ENCODE measurements at regions not wholly inside any gene's neighbourhood (a gene's known extent, or its start where the extent isn't known, plus 50 kb on each side); places are given as distances from the start of the nearest gene placed in this dataset.

DNA sequence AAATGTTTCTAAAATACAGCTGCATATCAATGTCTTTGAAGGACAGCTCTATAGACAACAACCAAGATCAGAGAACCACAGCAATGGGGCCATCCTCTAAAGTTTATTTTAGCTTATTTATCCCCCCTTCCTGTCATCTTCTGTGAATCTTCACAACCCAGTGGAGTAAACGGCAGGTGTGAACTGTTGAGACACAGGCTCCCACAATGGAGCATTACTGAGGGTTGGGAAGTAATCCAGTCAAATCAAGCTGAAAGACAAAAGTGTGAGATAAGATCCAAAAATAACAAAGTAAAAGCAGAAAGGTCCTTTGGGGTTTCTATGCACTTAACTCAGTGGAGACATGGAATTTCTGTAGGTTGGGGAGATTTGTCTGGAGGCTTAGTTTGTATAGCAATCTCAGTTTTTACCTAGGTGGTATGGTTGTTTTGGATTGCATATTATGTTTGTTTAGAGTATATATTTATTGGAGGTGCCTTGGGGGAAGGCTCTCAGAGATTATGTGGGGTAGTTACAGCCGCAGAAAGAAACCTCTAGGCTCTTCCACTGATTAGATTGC is 286.9 kb upstream of the ADGRL2 start:
- Histone ChIP-seq H3K4me1 (peaks cover 20% of the 10 kb centered on the region), H3K27me3 (ENCODE audit: low read depth) (no peaks in the 10 kb centered on the region), H3K9me3 (replicated peaks) (no peaks in the 10 kb centered on the region), H3K36me3 (no peaks in the 10 kb centered on the region), H3K27ac (replicated peaks) (no peak overlapping the region), H3K4me3 (no peak overlapping the region)
- intact Hi-C loops (cut with micrococcal nuclease): no loop called here
- no peak for DNase-seq
- TF ChIP-seq, protein P1, sequence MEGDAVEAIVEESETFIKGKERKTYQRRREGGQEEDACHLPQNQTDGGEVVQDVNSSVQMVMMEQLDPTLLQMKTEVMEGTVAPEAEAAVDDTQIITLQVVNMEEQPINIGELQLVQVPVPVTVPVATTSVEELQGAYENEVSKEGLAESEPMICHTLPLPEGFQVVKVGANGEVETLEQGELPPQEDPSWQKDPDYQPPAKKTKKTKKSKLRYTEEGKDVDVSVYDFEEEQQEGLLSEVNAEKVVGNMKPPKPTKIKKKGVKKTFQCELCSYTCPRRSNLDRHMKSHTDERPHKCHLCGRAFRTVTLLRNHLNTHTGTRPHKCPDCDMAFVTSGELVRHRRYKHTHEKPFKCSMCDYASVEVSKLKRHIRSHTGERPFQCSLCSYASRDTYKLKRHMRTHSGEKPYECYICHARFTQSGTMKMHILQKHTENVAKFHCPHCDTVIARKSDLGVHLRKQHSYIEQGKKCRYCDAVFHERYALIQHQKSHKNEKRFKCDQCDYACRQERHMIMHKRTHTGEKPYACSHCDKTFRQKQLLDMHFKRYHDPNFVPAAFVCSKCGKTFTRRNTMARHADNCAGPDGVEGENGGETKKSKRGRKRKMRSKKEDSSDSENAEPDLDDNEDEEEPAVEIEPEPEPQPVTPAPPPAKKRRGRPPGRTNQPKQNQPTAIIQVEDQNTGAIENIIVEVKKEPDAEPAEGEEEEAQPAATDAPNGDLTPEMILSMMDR (IDR thresholded peaks at IDR 0.05; ENCODE audit: borderline replicate concordance): no peak

DNA sequence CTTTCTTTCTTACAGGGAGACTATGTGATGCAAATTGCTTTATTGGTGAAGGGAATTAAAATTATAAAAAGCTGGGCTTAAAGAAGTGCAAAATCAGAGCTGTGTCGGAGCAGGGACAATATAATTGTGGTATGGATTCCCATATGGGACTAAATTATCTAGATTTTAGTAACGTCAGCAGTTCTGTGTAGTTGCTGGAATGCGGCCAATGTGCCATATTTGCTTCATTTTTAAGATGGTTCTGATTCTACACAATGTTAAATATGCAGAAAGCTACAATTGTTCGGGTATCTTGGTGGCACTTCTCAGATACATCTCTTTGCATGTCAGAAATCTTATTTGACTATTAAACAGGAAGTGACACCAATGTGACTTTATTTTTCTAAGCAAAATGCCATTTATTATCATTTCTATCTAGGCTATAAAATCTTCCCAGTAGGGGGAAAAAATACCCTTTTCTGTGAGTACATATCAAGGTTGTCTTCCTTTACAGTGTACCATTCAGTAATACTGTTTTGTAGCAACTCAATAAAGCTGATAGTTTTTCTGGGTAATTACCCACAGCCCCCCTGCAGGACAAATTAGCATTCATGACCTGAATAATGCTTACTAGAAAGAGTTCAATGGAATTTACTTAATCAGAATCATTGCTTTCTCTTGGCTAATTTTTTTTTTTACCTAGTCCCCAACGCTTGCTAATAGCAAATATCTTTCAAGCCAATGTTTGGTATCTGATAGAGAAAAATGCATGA is 288.3 kb upstream of the ADGRL2 start:
- H3K36me3 ChIP-seq: no peaks in the 10 kb centered on the region
- no peak overlapping the region for H3K27ac ChIP-seq (replicated peaks)
- H3K27me3 ChIP-seq (ENCODE audit: low read depth): no peaks in the 10 kb centered on the region
- intact Hi-C loops (cut with micrococcal nuclease): no loop called here
- TF ChIP-seq, protein P1 (IDR thresholded peaks at IDR 0.05; ENCODE audit: borderline replicate concordance): no peak
- no peaks in the 10 kb centered on the region for H3K9me3 ChIP-seq (replicated peaks)
- DNase-seq: no peak
- peaks cover 21% of the 10 kb centered on the region for H3K4me1 ChIP-seq
- H3K4me3 ChIP-seq: no peak overlapping the region

DNA sequence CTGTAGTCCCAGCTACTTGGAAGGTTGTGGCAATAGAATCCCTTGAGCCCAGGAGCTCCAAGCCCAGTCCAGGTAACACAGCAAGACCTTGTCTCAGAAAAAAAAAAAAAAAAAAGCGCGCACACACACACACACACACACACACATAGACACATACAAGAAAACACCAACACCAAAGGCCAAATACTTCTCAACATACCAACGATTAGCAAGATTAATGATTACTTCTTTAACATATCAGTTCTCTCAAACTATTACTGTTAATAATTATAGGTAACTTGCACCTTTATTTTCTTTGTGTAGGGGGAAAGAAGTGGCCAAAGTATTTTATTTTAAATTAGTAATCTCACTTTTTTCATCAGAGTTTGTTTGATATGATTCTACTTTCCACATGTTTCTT is 289.5 kb upstream of the ADGRL2 start:
- Histone ChIP-seq H3K27me3 (ENCODE audit: low read depth) (no peaks in the 10 kb centered on the region), H3K36me3 (no peaks in the 10 kb centered on the region), H3K27ac (replicated peaks) (no peak overlapping the region), H3K4me1 (peaks cover 21% of the 10 kb centered on the region), H3K4me3 (no peak overlapping the region), H3K9me3 (replicated peaks) (no peaks in the 10 kb centered on the region)
- intact Hi-C loops (cut with micrococcal nuclease): no loop called here
- TF ChIP-seq, protein P1 (IDR thresholded peaks at IDR 0.05; ENCODE audit: borderline replicate concordance): no peak
- no peak for DNase-seq

DNA sequence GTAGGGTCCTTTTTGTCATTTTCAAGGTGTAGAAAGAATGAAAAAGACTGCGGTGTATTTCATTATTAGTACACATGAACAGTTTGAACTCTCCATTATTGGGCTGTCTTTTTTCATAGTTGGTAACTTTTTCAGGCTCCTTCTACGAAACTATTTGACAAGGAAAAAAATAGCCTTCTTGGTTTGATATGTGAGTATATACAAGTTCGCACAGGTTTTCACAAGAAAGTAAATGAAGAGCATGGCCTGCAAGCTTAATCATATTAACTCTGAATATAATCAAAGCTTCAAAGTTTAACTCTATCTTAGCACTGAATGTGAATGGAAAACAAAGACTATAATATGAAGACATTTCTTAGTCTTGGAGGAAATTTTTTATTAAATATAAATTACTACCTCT is 290.0 kb upstream of the ADGRL2 start:
- DNase-seq: no peak
- TF ChIP-seq, protein P1 (IDR thresholded peaks at IDR 0.05; ENCODE audit: borderline replicate concordance): no peak
- H3K36me3 ChIP-seq: no peaks in the 10 kb centered on the region
- intact Hi-C loops (cut with micrococcal nuclease): no loop called here
- H3K9me3 ChIP-seq (replicated peaks): no peaks in the 10 kb centered on the region
- no peaks in the 10 kb centered on the region for H3K27me3 ChIP-seq (ENCODE audit: low read depth)
- peaks cover 21% of the 10 kb centered on the region for H3K4me1 ChIP-seq
- no peak overlapping the region for H3K27ac ChIP-seq (replicated peaks)
- H3K4me3 ChIP-seq: no peak overlapping the region

DNA sequence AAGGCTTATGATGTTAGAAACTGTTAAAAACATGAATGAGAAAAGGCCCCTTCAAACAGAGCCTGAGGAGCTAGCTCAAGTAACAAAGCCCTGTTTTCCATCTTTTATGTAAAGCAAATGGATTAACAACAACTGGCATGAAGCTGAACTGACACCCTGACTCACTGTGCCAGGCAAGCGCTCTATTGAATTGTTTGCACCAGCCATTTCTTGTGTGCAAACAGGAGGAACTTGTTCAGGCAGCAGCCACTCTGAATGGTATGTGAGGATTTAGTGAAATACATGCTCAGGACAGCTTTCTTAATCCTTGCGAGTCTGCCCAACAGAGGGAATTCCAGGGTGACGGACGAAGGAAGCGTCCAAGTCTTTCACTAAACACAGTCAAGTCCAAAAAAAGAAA is 291.1 kb upstream of the ADGRL2 start:
- TF ChIP-seq, protein P1 (IDR thresholded peaks at IDR 0.05; ENCODE audit: borderline replicate concordance): no peak
- intact Hi-C loops (cut with micrococcal nuclease): no loop called here
- Histone ChIP-seq H3K27ac (replicated peaks) (no peak overlapping the region), H3K9me3 (replicated peaks) (no peaks in the 10 kb centered on the region), H3K4me1 (peaks cover 21% of the 10 kb centered on the region), H3K36me3 (no peaks in the 10 kb centered on the region), H3K4me3 (no peak overlapping the region), H3K27me3 (ENCODE audit: low read depth) (no peaks in the 10 kb centered on the region)
- no peak for DNase-seq
